ENCODE measurements at regions not wholly inside any gene's neighbourhood (a gene's known extent, or its start where the extent isn't known, plus 50 kb on each side); places are given as distances from the start of the nearest gene placed in this dataset.

- TF ChIP-seq CTCF (IDR thresholded peaks at IDR 0.05) = no peak
- TF ChIP-seq EP300 (IDR thresholded peaks at IDR 0.05) = no peak
- TF ChIP-seq POLR2A (IDR thresholded peaks at IDR 0.05) = no peak
Measured at GRCh38 chr10:88092265-88092664, 228.8 kb downstream of the PTEN start.
